K562 (cell line): ENCODE measurements at regions not wholly inside any gene's neighbourhood (a gene's known extent, or its start where the extent isn't known, plus 50 kb on each side); places are given as distances from the start of the nearest gene placed in this dataset.

Experiments used
- GATAD2B ChIP-seq: fragments of 450-650 bp; IDR thresholded peaks from 2 replicates; pipeline ENCODE4 v1.6.1; 2017; ENCODE audit warnings: mild to moderate bottlenecking, borderline replicate concordance
- ILK ChIP-seq: fragments of 450-650 bp; IDR thresholded peaks from 2 replicates; pipeline ENCODE4 v1.6.1; 2016; ENCODE audit warnings: missing genetic modification characterization, low read depth, mild to moderate bottlenecking, missing compliant biosample characterization, moderate library complexity, borderline replicate concordance
- MEF2D ChIP-seq: conservative IDR thresholded peaks from 2 replicates; pipeline ENCODE4 v1.6.1; 2016; ENCODE audit warnings: low read depth, missing genetic modification characterization, missing compliant biosample characterization
- RBBP5 ChIP-seq: fragments of 200-600 bp; sonication (generic); IDR thresholded peaks from 2 replicates; pipeline ENCODE4 v1.6.1; 2012; ENCODE audit warnings: borderline replicate concordance, mild to moderate bottlenecking, low read length, control low read depth, inconsistent platforms; ENCODE audit not compliant: insufficient read depth, poor library complexity, severe bottlenecking
- SETDB1 ChIP-seq: IDR thresholded peaks from one replicate; pipeline ENCODE4 v1.6.1; 2012; ENCODE audit warnings: low read length, control low read depth, inconsistent platforms
- ZFP1 ChIP-seq: fragments of 450-650 bp; formaldehyde crosslinking; IDR thresholded peaks from 2 replicates; pipeline ENCODE4 v1.4.0; 2020; ENCODE audit warnings: mild to moderate bottlenecking, mixed read lengths
- ZNF134 ChIP-seq: fragments of 250-450 bp; sonication (Bioruptor Pico); conservative IDR thresholded peaks from 2 replicates; pipeline ENCODE4 v1.4.0; 2020
- ZNF165 ChIP-seq: fragments of 250-450 bp; sonication (Bioruptor Pico); IDR thresholded peaks from 2 replicates; pipeline ENCODE4 v1.4.0; 2020; ENCODE audit warnings: borderline replicate concordance
- ZNF174 ChIP-seq: fragments of 250-450 bp; sonication (Bioruptor Pico); IDR thresholded peaks from 2 replicates; pipeline ENCODE4 v1.4.0; 2020; ENCODE audit warnings: mild to moderate bottlenecking
- ZNF75A ChIP-seq: fragments of 450-650 bp; formaldehyde crosslinking; IDR thresholded peaks from 2 replicates; pipeline ENCODE4 v1.4.0; 2020; ENCODE audit warnings: mild to moderate bottlenecking
- TF ChIP-seq, protein P1 (sequence below): fragments of 250-450 bp; sonication (Bioruptor Pico); IDR thresholded peaks from 2 replicates; pipeline ENCODE4 v1.5.0; 2020; ENCODE audit warnings: mild to moderate bottlenecking, borderline replicate concordance
- TF ChIP-seq, protein P2 (sequence below): sonication (generic); formaldehyde crosslinking; IDR thresholded peaks from 2 replicates; pipeline ENCODE4 v1.8.0; 2023; ENCODE audit warnings: missing genetic modification reagents, mild to moderate bottlenecking, borderline replicate concordance
- TF ChIP-seq, protein P3 (sequence below): fragments of 450-650 bp; IDR thresholded peaks from 2 replicates; pipeline ENCODE4 v1.6.1; 2018; ENCODE audit warnings: mild to moderate bottlenecking, low read depth; ENCODE audit not compliant: partially characterized antibody
- TF ChIP-seq, protein P4 (sequence below): fragments of 450-650 bp; IDR thresholded peaks from 2 replicates; pipeline ENCODE4 v1.6.1; 2016; ENCODE audit warnings: missing biosample characterization, missing genetic modification characterization
- TF ChIP-seq, protein P5 (sequence below): sonication (generic); formaldehyde crosslinking; IDR thresholded peaks from 2 replicates; pipeline ENCODE4 v1.8.1; 2022; ENCODE audit warnings: missing genetic modification reagents
- TF ChIP-seq, protein P6 (sequence below): sonication (generic); formaldehyde crosslinking; IDR thresholded peaks from 2 replicates; pipeline ENCODE4 v1.9.0; 2022; ENCODE audit warnings: mild to moderate bottlenecking, missing genetic modification reagents

DNA sequence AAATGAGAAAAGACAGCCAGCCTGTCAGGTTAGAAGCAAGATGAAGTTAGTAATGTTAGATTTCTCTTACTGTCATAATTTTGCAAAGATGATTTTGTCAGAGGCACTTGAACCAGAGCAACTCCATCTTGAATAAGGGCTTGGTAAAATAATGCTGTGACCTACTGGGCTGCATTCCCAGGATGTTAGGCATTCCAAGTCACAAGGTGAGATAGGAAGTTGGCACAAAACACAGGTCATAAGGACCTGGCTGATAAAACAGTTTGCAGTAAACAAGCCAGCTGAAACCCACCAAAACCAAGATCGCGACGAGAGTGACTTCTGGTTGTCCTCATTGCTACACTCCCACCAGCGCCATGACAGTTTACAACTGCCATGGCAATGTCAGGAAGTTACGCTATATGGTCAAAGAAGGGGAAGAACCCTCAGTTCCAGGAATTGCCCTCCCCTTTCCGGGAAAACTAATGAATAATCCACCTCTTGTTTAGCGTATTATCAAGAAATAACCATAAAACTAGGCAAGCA, 1313.5 kb upstream of the TMEM132C start (continued):
- TF ChIP-seq, protein P1, sequence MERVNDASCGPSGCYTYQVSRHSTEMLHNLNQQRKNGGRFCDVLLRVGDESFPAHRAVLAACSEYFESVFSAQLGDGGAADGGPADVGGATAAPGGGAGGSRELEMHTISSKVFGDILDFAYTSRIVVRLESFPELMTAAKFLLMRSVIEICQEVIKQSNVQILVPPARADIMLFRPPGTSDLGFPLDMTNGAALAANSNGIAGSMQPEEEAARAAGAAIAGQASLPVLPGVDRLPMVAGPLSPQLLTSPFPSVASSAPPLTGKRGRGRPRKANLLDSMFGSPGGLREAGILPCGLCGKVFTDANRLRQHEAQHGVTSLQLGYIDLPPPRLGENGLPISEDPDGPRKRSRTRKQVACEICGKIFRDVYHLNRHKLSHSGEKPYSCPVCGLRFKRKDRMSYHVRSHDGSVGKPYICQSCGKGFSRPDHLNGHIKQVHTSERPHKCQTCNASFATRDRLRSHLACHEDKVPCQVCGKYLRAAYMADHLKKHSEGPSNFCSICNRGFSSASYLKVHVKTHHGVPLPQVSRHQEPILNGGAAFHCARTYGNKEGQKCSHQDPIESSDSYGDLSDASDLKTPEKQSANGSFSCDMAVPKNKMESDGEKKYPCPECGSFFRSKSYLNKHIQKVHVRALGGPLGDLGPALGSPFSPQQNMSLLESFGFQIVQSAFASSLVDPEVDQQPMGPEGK (CRISPR knock-in tag) = peak; percentile 90; the same call in 1 of the 2 replicates
- TF ChIP-seq, protein P2, sequence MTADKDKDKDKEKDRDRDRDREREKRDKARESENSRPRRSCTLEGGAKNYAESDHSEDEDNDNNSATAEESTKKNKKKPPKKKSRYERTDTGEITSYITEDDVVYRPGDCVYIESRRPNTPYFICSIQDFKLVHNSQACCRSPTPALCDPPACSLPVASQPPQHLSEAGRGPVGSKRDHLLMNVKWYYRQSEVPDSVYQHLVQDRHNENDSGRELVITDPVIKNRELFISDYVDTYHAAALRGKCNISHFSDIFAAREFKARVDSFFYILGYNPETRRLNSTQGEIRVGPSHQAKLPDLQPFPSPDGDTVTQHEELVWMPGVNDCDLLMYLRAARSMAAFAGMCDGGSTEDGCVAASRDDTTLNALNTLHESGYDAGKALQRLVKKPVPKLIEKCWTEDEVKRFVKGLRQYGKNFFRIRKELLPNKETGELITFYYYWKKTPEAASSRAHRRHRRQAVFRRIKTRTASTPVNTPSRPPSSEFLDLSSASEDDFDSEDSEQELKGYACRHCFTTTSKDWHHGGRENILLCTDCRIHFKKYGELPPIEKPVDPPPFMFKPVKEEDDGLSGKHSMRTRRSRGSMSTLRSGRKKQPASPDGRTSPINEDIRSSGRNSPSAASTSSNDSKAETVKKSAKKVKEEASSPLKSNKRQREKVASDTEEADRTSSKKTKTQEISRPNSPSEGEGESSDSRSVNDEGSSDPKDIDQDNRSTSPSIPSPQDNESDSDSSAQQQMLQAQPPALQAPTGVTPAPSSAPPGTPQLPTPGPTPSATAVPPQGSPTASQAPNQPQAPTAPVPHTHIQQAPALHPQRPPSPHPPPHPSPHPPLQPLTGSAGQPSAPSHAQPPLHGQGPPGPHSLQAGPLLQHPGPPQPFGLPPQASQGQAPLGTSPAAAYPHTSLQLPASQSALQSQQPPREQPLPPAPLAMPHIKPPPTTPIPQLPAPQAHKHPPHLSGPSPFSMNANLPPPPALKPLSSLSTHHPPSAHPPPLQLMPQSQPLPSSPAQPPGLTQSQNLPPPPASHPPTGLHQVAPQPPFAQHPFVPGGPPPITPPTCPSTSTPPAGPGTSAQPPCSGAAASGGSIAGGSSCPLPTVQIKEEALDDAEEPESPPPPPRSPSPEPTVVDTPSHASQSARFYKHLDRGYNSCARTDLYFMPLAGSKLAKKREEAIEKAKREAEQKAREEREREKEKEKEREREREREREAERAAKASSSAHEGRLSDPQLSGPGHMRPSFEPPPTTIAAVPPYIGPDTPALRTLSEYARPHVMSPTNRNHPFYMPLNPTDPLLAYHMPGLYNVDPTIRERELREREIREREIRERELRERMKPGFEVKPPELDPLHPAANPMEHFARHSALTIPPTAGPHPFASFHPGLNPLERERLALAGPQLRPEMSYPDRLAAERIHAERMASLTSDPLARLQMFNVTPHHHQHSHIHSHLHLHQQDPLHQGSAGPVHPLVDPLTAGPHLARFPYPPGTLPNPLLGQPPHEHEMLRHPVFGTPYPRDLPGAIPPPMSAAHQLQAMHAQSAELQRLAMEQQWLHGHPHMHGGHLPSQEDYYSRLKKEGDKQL (CRISPR knock-in tag) = no peak
- TF ChIP-seq ZNF165 = peak; percentile 90; the same call in 1 of the 2 replicates
- TF ChIP-seq ZNF174 (CRISPR knock-in tag) = no peak
- TF ChIP-seq, protein P3, sequence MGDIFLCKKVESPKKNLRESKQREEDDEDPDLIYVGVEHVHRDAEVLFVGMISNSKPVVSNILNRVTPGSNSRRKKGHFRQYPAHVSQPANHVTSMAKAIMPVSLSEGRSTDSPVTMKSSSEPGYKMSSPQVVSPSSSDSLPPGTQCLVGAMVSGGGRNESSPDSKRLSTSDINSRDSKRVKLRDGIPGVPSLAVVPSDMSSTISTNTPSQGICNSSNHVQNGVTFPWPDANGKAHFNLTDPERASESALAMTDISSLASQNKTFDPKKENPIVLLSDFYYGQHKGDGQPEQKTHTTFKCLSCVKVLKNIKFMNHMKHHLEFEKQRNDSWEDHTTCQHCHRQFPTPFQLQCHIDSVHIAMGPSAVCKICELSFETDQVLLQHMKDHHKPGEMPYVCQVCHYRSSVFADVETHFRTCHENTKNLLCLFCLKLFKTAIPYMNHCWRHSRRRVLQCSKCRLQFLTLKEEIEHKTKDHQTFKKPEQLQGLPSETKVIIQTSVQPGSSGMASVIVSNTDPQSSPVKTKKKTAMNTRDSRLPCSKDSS = no peak
- no peak for TF ChIP-seq SETDB1
- TF ChIP-seq GATAD2B = no peak
- TF ChIP-seq, protein P4, sequence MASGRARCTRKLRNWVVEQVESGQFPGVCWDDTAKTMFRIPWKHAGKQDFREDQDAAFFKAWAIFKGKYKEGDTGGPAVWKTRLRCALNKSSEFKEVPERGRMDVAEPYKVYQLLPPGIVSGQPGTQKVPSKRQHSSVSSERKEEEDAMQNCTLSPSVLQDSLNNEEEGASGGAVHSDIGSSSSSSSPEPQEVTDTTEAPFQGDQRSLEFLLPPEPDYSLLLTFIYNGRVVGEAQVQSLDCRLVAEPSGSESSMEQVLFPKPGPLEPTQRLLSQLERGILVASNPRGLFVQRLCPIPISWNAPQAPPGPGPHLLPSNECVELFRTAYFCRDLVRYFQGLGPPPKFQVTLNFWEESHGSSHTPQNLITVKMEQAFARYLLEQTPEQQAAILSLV (tag) = peak; percentile 91
- TF ChIP-seq ZNF134 (CRISPR knock-in tag) = peak; percentile 70
- TF ChIP-seq ZNF75A (CRISPR knock-in tag) = no peak
- no peak for TF ChIP-seq RBBP5
- TF ChIP-seq ZFP1 = 0 out of 2 replicates have a peak, but pooled peaks have one; percentile 56
- TF ChIP-seq, protein P5, sequence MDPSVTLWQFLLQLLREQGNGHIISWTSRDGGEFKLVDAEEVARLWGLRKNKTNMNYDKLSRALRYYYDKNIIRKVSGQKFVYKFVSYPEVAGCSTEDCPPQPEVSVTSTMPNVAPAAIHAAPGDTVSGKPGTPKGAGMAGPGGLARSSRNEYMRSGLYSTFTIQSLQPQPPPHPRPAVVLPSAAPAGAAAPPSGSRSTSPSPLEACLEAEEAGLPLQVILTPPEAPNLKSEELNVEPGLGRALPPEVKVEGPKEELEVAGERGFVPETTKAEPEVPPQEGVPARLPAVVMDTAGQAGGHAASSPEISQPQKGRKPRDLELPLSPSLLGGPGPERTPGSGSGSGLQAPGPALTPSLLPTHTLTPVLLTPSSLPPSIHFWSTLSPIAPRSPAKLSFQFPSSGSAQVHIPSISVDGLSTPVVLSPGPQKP (CRISPR knock-in tag) = no peak
- TF ChIP-seq MEF2D (tag) = peak; percentile 94
- TF ChIP-seq ILK (tag) = peak; percentile 81
- TF ChIP-seq, protein P6, sequence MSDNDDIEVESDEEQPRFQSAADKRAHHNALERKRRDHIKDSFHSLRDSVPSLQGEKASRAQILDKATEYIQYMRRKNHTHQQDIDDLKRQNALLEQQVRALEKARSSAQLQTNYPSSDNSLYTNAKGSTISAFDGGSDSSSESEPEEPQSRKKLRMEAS (CRISPR knock-in tag) = no peak
